Stimulated activated CD4-positive, alpha-beta T cell treated with anti-CD3 and anti-CD28 coated beads, Interleukin-2, amount 100 ng/mL, for 24 hours (primary cell): ENCODE measurements at regions not wholly inside any gene's neighbourhood (a gene's known extent, or its start where the extent isn't known, plus 50 kb on each side); places are given as distances from the start of the nearest gene placed in this dataset.
"Not testable (repeated sequence)": the region's sequence is repeated elsewhere in the genome, so short reads cannot be mapped to it uniquely, and the experiment has no call there.

Source experiments
- DNase-seq, 2 donors: peaks; one replicate each; pipeline ENCODE4 v3.0.0-alpha.2; 2020

GRCh38 chr10:123323884-123324283 lies 169.7 kb downstream of the BUB3 start:
- DNase-seq, result no peak

DNA sequence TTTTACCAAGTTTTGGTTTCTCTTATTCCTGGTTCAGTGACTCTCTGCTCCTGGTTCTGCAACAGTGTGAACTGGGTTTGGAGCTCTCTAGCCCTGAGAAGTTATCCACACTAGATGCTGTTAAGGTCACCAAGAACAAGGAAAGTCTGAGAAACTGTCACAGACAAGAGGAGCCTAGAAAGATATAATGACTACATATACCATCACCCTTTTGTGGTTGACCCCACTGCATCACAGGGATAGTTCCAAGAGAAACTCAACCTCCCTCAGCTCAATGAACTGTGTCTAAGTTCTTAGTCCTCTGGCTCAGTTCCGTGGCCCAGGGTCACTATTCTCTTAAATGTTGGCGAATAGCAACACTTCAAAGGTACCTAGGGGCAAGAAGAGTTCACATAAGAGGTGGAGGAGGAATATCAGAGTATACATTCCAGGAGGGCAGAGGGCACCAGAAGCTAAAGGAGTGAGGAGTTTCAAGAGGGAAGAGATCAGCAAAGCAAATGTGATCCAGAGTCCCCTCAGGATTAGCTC lies 171.5 kb downstream of the BUB3 start:
- no peak for DNase-seq

DNA sequence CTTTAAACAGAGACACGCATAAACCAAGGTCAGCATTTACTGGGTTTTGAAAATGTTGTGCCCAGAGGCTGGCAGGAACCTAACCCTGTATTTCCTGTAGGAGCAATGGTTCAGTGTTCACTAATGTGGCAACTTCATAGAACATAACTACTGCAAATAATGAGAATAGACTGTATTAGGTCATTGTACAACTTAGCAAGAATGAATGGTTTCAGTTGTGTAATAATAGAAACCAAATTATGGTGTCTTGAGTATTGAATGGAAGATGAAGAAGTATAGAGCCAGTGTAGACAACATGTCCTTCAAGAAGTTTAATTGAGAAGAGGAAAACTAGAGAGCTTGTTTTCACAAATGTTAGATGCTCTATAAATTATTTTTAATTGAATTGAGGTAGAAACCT lies 172.5 kb downstream of the BUB3 start:
- no peak for DNase-seq

- no peak for DNase-seq
Observed at GRCh38 chr10:123327450-123327849, 173.2 kb downstream of the BUB3 start.

DNA sequence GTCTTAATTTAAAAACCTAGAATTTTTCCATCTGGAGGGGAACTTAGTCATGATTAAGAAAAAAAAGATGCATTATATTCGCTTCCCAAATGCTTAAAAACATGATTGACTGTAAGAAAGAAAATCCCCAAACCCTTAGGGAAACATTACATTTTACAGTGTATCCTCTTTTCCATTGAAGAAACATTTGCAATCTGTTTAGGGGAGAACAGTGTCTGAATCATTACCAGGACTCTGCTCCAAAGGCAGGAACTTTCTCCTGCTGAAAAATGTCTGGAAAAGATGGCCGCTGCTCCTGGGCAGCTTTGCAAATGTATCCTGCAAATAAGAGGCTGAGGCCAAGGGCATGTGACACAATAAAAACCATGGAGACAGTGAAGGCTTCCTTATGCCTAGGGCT lies 173.7 kb downstream of the BUB3 start:
- no peak for DNase-seq

DNA sequence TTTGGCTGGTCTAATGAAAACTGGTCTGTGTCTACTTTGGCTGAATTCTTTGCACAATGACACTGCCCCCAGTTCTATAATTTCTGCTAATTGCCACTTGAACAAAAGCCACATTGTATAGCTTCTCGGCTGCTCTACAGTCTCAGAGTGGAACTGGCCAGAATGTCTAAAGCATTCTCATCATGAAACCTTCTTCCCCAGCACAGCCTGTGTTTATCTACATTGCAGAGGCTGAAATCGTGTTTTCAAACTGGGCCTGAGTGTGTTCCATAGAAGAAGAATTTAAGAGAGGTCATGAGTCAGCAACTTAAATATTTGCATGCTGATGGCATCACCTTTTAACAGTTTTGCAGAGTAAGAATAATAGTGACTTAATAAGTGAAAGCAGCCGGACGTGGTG lies 177.2 kb downstream of the BUB3 start:
- no peak for DNase-seq

DNA sequence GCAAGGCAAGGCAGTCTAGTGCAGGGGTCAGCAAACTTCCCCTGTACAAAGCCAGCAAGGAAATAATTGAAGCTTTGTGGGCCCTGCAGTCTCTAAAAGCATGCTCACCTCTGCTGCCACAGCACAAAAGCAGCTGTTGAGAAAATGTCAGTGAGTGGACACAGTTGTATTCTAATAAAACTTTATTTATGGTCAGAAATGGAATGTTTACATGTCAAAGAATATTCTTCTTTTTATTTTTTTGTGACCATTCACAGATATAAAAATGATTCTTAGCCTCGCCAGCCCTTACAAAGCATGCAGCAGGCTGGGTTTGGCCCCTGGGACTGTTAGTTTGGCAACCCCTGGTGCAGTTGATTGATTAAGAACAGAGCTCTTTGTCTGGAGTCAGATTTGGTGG lies 192.4 kb downstream of the BUB3 start:
- DNase-seq, result no peak

DNA sequence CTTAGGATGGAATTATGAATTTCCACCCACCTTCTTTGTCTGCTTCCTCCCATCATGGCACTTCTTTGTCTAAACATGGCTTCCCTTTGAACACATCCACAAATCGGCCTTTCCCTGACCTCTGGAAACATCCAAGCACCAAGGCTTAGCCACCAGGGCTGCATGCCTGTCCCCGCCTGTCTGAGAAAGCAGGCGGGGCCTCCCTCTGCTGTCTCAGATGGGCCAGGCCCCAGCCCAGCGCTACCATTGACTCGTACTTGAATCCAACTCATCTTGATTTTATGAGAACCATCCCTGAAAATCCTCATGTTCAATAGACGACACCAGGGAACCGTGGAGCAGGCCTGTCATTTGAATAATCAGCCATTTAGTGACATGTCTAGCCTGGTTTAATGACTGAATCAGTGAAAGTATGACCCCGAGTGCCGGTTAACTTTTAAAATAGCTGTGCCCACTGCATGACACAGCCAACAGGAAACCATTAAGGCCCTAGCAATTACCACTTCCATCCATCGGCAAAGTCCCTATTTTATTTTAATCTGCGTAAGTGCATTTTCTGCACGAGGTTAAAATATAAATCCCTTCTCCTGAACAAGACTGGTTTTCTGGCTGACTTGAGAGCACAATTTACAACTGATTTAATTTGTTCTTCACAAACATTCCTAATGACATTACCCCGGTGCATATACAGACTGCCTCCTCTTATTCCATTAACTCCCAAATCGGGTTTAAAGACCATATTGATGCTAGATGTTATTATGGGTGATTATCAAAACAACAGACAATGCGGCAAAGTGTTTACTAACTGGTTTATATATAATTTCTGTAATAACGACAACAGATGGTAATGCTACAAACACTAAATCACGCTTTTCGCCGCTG lies 194.7 kb downstream of the BUB3 start:
- no peak for DNase-seq

GRCh38 chr10:123351715-123352114 lies 197.5 kb downstream of the BUB3 start:
- no peak for DNase-seq

DNA sequence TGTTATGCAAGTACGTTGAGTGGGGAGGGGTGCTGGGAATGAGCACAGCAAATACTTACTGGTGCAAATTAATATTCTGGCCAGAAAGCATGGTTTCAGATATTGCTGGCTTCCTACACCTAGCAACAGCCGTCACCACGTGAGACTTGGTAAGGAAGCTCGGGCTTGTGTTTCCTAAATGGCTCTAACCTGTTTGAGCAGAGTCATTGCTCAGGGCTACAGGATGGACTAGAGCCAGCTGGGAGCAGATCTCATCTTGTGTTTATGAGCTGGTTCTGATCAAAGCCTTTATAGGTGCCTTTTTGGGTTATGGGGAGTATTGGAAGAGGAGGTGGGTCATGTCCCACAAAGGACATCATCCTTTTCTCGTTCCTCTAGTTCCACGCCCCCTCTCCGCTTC lies 200.3 kb downstream of the BUB3 start:
- no peak for DNase-seq

GRCh38 chr10:123355748-123356481 lies 201.7 kb downstream of the BUB3 start:
- DNase-seq, result no peak

DNA sequence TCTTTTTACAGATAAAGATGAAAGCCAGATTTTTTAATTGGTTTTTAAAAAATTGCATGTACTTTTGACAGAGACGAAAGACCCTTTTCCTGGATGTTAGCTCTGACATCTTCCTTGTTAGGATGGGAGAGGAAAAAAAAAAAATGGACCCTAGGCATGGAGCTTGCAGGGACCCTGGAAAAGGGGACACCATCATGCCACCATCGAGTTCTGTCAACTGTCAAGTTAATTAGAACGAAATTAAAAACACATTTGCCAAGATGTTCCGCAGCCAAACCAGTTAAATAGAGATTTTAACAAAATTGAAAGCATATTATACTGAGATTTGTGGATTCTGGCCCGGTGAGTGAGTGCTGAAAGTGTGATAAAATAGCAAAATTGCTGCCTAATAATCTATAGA lies 202.6 kb downstream of the BUB3 start:
- DNase-seq, result no peak

GRCh38 chr10:123357421-123357930 lies 203.3 kb downstream of the BUB3 start:
- DNase-seq, result no peak

- DNase-seq, result no peak
Observed at GRCh38 chr10:123359539-123359938, 205.3 kb downstream of the BUB3 start.

GRCh38 chr10:123361832-123362231 lies 207.6 kb downstream of the BUB3 start:
- DNase-seq, result no peak

DNA sequence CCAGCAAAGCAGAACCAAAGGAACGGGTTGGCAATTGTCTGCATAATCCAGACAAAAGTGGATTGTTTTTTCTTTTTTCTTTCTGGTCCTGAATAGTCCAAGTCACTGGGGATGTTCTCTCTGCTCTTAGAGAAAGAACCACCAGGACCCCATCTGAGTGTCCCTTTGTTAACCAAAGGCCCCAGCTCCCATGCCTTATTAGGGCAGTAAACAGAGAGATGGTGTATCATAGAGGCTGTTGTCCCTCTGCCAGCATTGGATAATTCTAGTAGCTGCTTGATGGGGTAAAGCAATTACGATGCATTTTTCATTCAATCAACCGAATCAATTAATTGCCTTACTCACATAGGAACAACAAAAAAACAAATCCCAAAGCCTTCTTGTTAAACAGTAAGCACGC lies 213.0 kb downstream of the BUB3 start:
- DNase-seq, result no peak

DNA sequence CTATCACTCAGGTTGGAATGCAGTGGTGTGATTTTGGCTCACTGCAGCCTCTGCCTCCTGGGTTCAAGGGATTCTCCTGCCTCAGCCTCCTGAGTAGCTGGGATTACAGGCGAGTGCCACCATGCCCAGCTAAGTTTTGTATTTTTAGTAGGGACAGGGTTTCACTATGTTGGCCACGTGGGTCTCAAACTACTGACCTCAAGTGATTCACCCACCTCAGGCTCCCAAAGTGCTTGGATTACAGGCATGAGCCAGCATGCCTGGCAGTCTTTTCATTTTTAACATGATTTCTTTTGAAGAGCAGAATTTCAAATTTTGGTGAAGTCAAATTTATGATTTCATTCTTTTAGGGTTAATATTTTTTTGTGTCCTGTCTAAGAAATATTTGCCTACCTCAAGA lies 217.4 kb downstream of the BUB3 start:
- DNase-seq, result not testable (repeated sequence)

DNA sequence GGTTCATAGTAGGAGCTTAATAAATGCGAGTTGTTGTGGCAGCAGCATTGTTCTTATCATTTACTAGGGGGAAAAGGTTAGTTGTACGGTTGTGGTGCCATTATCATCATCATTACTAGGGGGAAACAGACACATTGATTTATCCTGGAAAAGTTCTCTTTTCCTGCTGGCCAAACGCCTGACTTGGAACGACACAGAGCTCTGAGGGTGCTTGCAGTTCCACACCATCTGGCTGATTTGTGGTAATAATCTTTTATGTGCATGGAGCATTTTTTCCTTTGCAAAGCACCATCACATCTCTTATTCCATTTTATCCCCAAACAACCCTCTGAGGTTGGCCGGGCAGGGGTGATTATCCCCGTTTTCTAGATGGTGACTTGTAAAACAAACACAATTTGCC lies 219.4 kb downstream of the BUB3 start:
- DNase-seq, result no peak

DNA sequence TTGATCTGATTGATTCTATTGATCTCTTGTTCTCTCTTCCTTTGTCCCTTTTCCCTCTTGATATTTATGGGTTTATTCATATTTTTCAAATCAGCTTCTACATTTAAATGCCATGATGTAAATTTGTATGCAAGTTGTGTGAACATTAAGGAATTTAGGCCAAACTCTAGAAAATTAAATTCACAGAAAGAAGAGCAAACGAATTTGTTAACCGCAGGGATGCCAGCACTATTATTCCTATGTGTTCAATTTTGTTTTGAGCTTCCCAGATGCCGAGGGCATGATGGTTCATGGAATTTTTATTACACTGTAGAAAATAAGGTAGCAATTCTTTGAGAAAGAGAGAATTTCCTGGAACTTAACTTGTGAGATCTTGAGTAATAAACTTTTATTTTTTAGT lies 220.9 kb downstream of the BUB3 start:
- no peak for DNase-seq

GRCh38 chr10:123375738-123376137 lies 221.5 kb downstream of the BUB3 start:
- no peak for DNase-seq

- no peak for DNase-seq
Observed at GRCh38 chr10:123377883-123378282, 223.7 kb downstream of the BUB3 start.

DNA sequence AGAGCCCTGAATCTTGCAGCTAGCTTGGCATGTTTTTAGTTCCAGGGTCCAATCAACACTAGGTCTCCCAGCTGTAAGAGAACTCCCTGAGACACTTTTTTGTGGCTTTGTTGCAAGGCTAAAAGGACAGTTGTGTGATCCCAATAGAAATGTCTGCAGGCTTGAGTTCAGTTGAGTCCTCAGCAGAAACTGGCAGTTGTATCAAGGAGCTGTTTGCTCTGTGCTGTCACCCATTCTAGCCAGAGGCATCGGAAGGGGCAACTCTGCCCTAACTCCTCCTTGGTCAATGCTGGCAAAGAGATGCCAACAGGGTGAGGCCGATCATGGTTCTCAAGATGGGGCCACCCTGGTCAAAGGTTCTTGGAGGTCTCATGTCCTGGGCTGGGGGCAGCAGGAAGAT lies 224.1 kb downstream of the BUB3 start:
- no peak for DNase-seq

GRCh38 chr10:123379156-123379555 lies 225.0 kb downstream of the BUB3 start:
- DNase-seq, result no peak
